ENCODE measurements at regions not wholly inside any gene's neighbourhood (a gene's known extent, or its start where the extent isn't known, plus 50 kb on each side); places are given as distances from the start of the nearest gene placed in this dataset.
"Not testable (repeated sequence)": the region's sequence is repeated elsewhere in the genome, so short reads cannot be mapped to it uniquely, and the experiment has no call there.

DNA sequence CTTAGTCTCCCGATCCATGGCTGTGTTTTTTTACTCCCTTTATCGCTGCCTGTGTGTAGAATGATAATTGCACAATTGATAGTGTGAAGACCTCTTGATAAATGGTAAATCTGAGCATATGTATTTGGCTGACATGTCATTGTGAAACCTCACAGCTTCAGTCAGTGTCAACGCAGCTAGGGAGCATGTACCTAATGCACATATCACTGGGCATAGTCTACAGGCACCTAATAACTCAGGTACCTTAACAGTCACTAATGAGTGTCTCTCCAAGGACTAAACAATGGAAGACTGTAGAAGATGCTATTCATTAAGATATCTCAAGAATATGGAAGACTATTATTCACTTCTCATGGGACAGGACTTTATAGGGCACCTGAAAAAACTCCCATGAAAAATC is 101.0 kb upstream of the PTPN20 start:
- not testable (repeated sequence) for DNase-seq

DNA sequence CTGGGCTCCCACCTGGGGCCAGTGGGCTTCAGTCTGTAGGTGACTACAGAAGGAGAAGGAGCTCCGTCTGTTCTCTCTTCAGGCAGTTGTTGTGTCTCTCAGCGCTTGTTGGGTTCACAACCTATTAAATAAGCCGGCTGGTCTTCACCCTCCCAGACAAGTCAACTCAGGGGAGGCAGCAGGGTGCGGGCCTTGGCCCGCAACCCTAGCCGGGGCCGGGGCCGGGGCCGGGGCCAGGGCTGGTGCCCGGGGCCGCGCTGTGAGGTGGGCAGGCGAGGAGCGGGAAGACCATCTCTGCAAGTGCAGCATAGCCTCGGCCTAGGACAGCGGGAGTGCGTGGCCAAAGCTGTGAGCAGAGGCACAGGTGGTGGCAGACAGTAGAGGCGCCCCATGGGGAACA is 95.1 kb upstream of the PTPN20 start:
- not testable (repeated sequence) for DNase-seq

DNA sequence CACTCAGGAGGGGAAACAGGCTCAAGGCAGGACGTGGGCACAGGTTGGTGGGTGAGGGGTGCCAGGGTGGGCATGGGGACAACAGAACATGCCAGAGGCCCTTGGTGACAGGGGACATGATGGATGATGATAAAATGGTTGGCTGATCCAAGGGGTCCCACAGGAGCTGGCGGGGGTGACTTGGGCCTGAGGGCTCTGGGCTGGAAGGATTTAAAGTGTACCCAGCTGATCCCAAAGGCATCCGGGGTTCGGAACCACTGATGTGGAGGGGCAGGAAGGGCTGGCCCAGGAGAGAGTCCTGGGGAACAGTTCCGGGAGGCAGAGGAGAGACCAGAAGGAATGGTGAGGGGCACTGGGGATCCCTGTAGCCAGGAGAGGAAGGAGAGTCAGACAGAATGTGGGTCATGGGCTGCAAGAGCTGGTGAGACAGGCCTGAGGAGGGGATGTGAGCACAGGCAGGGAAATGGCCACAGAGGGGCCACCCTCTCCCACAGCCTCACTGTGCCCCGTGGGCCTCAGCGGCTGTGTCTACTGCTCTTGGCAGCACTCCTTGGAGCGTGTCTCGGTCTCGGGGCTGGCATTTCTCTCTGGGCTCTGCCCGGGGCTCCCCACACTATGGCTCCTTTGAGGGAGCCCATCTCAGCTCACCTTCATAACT is 70.7 kb upstream of the PTPN20 start:
- DNase-seq, result not testable (repeated sequence)

DNA sequence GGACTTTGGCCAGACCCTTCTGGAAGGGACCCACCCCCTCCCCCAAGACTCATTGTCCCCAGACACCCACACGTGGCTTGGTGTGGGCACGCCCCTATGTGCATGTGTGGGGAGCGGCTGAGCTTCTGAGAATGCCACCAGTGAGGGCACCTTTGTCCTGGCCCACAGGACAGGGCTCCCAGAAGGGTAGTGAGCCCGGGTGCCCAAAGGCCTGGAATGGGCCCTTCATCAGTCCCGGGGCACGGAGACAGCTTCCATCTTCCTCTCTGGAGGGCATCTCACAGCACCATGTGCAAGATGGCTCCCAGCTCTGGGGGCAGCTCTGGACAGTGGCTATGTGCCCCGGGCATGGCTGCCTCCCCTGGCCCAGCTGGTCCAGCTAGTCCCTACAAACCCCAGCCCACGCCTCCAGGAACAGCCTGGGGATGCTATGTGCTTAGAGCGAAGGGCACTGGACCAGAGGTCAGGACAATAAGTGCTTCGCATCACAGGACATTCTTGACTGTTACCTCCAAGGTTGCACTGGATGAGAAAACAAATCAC is 70.1 kb upstream of the PTPN20 start:
- not testable (repeated sequence) for DNase-seq

DNA sequence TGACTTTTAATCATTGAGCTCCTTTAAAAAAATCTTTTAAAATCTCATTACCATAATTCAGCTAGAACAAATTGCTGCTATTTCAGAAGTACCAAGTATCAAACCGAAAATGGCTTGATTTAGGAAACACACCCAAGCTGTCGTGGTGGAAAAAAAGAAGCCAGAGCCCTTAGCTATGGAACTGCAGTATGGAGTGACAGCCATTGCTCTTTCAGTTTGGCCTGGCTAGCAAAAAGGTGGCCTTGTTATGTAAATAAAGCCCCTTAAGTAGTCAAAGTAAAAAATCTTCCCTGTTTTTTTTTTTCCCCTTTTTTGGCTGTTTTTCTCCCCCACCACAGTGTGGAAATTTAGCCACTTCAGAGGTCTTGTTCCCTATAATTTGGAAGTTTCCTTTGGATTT is 66.0 kb upstream of the PTPN20 start:
- not testable (repeated sequence) for DNase-seq

DNA sequence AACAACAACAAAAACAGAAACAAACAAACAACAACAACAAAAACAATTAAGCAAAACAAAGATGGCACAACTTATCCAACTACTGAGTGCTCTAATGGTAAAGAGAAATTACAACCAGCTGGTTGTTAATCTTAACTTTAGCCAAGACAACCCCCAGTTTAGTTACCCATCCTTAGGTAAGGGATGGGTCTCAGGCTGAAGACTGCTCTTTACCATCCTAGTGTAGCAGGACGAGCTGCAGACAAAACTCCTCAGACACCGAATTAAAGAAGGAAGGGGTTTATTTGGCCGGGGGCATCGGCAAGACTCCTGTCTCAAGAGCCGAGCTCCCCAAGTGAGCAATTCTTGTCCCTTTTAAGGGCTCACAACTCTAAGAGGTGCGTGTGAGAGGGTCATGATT is 65.6 kb upstream of the PTPN20 start:
- not testable (repeated sequence) for DNase-seq

DNA sequence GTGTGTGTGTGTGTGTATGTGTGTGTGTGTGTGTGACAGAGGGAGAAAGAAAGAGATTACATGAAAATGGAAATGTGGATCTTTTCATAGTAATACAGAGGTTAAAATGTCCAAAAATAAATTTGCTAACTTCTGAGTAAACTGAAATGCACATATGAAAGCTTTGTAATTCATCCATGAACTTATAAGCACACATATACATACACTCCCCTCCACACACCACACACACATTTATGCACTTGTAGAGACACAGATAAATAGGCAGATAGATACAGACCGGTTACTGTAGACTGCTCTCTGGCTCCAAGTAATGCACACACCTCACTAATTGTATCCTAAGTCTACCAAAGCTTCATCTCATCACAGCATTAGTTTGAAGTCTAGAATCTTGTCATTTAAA is 50.5 kb upstream of the PTPN20 start:
- not testable (repeated sequence) for DNase-seq
